Activated CD8-positive, alpha-beta memory T cell treated with anti-CD3 and anti-CD28 coated beads for 36 hours (primary cell): ENCODE measurements at regions not wholly inside any gene's neighbourhood (a gene's known extent, or its start where the extent isn't known, plus 50 kb on each side); places are given as distances from the start of the nearest gene placed in this dataset.

Experiments used
- CTCF ChIA-PET: fragments of 350-600 bp; sonication (Branson Sonifier 250); formaldehyde crosslinking; loops from one replicate; lab custom pipeline; 2021; ENCODE audit warnings: antibody characterized with exemption; lab: Charles Lee
- POLR2A ChIA-PET: fragments of 350-600 bp; sonication (Branson Sonifier 250); formaldehyde crosslinking; loops from one replicate; lab custom pipeline; 2021; ENCODE audit warnings: antibody characterized with exemption; lab: Charles Lee

DNA sequence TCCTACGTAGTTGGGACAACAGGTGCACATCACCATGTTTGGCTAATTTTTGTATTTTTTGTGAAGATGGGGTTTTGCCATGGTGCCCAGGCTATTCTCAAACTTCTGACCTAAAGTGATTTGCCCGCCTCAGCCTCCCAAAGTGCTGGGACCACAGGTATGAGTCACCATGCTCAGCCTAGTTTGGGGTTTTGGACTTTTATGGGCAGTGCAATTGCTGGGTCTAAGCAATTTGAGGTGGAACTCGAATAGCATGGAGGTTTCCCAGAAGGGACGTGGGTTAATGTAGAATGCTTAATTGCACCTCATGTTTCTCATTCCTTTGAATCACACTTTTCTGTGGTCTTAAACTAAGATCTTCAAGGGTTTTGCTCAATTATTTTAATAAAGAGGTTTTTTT, 102.3 kb upstream of the EPHA4 start:
- ChIA-PET CTCF (no interaction called here), POLR2A (no interaction called here)

GRCh38 chr2:221673248-221673647, 101.1 kb upstream of the EPHA4 start:
- ChIA-PET CTCF (no interaction called here), POLR2A (no interaction called here)

- CTCF ChIA-PET = no interaction called here
- POLR2A ChIA-PET = no interaction called here
Measured at GRCh38 chr2:221671515-221671914, 99.4 kb upstream of the EPHA4 start.

GRCh38 chr2:221662689-221663391, 90.7 kb upstream of the EPHA4 start:
- ChIA-PET POLR2A (no interaction called here), CTCF (no interaction called here)

DNA sequence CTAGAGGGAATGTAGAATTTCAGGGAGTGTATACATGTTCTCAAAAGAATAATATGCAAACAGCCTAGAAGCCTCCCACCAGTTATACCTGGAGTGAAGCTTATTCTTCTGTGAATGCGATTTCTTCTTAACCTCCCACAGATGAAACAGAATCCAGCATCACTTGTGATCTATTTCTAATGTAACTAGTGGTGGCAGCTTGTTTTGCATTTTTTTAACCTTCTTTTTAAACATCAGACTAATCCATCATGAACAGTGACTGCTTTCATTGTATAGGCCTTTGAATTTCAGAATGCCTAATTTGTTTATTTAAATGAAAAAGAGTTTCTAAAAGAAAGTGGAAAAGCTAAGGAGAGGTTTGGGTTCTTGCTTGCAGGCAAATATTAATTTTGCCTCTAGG, 85.7 kb upstream of the EPHA4 start:
- ChIA-PET POLR2A (no interaction called here), CTCF (no interaction called here)

DNA sequence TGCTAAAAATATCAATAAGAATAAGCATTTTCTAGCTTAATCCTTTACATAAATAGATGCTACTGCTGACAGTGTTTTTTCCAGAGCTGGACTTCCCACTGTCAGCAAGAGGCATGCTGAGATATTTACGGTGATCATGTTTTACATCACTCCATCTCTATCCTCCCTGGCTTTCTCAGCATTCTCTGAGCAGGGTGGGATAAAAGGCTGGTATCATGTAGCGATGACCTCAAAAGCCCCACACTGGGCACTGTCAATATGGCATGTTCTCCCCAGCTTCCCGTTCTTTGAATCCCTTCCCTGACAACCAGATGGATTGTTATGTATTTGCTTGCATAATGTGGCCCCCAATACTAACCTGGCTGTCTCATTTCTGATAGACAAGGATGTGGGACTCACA, 83.2 kb upstream of the EPHA4 start:
- ChIA-PET CTCF (no interaction called here), POLR2A (no interaction called here)

DNA sequence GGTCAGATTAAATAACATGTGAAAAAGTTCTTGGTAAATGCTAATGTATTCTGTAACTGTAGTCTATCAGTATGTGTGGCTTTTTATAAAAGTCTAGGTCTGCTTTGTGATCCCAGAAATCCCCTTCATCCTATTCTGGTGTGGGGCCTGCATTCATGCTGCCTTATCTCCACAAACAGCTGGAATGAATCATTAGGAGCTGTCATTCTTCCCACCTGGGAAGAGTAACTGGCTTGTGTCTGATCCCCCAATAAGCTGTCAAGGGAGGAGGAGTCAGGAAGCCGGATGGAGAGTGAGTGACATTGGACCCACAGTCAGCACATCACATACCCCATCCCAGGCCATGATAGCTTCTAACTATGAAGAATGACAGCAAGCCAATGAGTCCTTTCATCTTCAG, 81.1 kb upstream of the EPHA4 start:
- POLR2A ChIA-PET = no interaction called here
- CTCF ChIA-PET = no interaction called here

DNA sequence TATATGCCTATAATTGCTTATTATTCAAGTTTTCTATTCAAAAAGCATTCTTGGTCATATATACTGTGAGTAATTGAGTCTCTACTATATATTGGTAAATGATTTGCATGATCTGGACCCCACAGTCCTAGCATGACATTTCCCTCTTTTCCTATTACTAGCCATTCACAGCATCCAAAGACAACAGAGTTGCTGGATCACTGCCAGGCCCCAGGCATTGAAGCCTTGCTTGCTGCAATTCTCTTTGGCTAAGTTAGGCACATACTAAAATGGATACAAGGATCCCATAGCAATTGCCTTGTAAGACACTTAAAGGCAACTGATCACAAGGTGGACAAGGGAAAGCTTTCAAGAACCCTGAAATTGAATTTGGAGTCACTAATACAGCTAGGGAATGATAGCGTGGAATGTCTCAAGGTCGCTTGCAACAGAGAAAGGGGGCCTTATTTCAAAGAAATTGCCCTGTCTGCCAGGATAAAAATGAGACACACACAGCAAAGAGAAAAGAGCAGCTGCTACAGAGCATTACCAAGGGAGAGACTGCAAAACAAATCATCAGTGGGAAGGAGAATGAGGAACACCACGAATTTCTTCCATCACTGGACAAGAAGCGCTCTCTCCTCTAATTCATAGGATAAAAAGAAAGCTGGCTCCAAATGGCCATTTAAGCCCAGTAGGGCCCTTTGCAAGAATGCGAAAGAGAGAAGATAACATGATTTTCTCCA, 77.1 kb upstream of the EPHA4 start:
- ChIA-PET POLR2A (no interaction called here), CTCF (no interaction called here)

DNA sequence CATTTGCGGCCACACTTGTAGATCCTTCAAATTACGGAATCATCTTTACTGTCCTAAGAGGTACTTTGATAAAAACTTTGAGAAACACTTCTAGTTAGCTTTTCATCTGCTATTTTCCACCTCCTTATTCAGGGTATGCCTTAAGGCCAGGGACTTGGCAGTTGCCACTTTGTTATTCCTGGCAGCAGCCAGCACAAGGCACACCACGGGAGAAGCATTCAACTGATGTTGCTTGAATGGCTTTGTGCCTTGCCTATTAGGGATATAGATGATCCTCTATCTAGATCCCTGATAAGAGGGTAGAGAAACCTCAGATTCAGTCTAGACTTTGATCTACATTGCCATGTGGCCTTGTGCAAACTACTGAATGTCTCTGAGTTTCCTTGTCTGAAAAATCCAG, 70.3 kb upstream of the EPHA4 start:
- POLR2A ChIA-PET = no interaction called here
- CTCF ChIA-PET = no interaction called here

DNA sequence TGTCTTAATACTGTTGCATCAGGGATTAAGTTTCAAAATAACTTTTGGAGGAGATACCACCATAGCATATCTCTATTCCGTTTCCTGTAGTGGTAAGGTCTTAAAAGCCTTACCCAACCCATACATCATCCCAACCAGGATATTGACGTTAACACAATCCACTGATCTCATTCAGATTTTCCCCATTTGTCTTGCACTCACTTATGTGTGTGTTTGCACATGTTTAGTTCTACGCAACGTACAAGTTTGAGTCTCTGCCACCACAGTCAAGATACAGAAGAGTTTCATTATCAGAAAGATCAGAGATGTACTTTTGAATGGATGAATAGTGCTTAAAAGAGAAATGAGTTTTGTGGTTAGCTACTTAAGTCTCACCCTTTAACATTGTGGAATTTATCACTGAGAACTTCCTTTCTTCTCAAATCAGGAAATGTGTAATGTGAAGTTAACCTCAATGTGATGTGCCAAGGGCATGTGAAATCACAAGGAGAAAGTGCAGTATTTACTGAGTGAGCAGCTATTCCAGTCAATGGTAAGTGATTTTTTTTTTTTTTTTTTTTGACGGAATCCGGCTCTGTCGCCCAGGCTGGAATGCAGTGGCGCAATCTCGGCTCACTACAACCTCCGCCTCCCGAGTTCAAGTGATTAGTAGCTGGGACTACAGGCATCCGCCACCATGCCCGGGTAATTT, 69.2 kb upstream of the EPHA4 start:
- ChIA-PET CTCF (no interaction called here), POLR2A (no interaction called here)

DNA sequence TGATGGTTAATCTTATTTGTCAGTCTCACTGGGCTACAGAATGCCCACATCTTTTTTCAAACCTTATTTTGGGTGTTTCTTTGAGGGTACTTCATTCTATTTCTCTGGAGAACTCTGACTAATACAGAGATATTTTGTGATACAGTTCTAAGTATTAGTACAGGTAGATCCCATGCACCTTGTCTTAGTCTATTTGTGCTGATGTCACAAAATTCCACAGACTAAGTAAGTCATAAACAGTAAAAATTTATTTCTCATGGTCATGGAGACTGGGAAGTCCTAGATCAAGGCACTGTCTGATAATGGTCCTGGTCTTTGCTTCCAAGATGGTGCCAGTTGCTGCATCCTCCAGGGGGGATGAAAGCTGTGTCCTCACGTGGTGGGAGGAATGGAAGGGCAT, 68.6 kb upstream of the EPHA4 start:
- ChIA-PET POLR2A (no interaction called here), CTCF (no interaction called here)

GRCh38 chr2:221637851-221638250, 65.7 kb upstream of the EPHA4 start:
- POLR2A ChIA-PET = no interaction called here
- CTCF ChIA-PET = no interaction called here

DNA sequence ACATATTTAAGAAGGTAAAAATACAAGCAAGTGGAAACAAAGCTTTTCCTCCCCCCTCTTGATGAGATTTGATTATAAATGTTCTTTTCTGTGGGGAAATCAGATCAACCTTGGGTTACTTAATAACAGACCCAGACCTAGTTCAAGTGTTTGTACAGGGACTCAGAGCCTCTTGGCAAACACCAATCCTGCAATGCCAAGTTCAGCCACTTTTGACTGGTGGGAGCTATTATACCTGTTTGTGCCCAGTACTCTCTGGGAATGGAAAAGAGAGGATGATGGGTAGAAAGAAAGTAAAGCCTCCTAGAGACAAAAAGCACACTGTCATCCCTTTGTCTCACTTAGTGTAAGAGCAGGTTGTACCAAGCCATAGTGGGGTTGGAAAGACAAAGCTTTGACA, 63.8 kb upstream of the EPHA4 start:
- CTCF ChIA-PET = no interaction called here
- POLR2A ChIA-PET = no interaction called here

DNA sequence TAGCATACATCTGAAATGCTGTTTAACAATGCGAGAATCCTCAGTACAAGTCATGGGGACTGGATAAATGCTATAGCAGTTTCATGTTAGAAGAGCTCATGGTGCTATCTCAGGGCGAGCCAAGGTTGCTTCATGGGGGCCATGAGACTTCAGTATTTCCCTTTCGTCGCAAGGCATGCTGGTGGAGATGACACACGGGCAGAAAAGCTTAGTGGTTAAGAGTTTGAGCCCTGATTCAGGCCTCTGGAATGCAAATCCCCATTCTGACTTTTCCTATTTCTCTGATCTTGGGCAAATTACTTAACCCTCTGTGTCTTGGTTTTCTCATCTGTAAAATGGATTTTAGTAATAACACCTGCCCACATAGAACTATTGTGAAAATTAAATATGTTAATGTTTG, 57.4 kb upstream of the EPHA4 start:
- CTCF ChIA-PET = no interaction called here
- POLR2A ChIA-PET = no interaction called here

DNA sequence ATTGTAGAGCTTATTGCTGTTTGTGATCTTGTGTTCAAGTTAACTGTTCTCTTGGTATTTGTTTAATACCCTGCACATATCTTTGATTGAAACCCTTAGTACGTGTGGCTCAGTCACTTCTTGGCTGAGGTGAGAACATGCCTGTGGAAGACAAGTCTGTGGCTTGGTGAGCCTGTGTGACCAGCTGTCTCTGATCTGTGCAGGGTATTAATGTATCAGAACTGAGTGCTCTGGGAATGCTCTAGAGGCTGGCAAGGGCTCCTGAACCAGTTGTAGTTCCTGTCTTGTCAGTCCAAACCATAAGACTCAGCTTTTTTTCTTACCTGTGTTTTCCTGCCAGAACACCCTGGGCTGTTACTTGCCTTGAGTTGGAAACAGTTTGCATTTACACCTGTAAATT, 52.4 kb upstream of the EPHA4 start:
- ChIA-PET POLR2A (no interaction called here), CTCF (interaction anchor here (0.7 kb wide), 1 partner anchor 961 kb away, joined by 3 read pairs; no protein-coding TSS in a partner anchor)
